Bronchial epithelial cell (primary cell): ENCODE measurements at regions not wholly inside any gene's neighbourhood (a gene's known extent, or its start where the extent isn't known, plus 50 kb on each side); places are given as distances from the start of the nearest gene placed in this dataset.

ENCODE experiments used
- DNase-seq: peaks from one replicate; pipeline ENCODE4 v3.0.0-alpha.2; 2010; ENCODE audit warnings: low read depth
- FAIRE-seq: peaks from 2 replicates; lab custom pipeline; 2011; peaks lifted over from hg19 to GRCh38; lab: Jason Lieb, UNC
- H3K27me3 ChIP-seq: 2 replicates; pipeline ENCODE4 v1.5.1; 2011; ENCODE audit warnings: low read length; ENCODE audit not compliant: control insufficient read depth, insufficient read depth
- H3K36me3 ChIP-seq: 2 replicates; pipeline ENCODE4 v1.5.1; 2011; ENCODE audit warnings: low read length; ENCODE audit not compliant: control insufficient read depth, insufficient read depth
- H3K4me3 ChIP-seq: 2 replicates; pipeline ENCODE4 v1.5.1; 2011; ENCODE audit warnings: mild to moderate bottlenecking, low read depth, low read length, control low read depth
- CTCF ChIP-seq: IDR thresholded peaks from 2 replicates; pipeline ENCODE4 v1.5.1; 2011; ENCODE audit warnings: mild to moderate bottlenecking, moderate library complexity, low read length, control low read depth, inconsistent platforms; ENCODE audit not compliant: insufficient read depth, severe bottlenecking

GRCh38 chr18:34357944-34358580 lies 133.3 kb upstream of the NOL4 start:
- Histone ChIP-seq H3K4me3 (no peak overlapping the region), H3K36me3 (no peaks in the 10 kb centered on the region)

DNA sequence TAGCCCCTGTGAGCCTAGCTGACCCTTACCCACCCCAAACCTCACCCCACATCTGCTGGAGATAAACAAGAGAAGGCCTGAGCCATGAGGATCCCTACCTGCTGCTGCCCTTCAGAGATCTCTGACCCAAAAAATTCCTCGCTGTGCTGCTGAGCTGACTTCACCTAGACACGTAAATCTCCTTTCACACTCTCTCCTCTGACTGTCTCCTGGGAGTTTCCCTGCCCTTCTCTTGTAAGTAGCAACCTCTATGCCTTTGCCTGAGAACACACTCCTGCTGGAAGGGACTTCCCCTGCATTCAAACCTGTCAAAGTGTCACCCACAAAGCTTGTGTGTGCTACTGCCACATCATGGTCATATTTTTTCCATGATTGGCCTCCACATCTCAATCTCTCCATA lies 134.2 kb upstream of the NOL4 start:
- Histone ChIP-seq H3K27me3 (no peaks in the 10 kb centered on the region), H3K4me3 (no peak overlapping the region), H3K36me3 (no peaks in the 10 kb centered on the region)
- FAIRE-seq, result peak; percentile 18
- no peak for TF ChIP-seq CTCF
- no peak for DNase-seq

More at GRCh38 chr18:34357944-34358580, 133.3 kb upstream of the NOL4 start:
- no peaks in the 10 kb centered on the region for H3K27me3 ChIP-seq
- TF ChIP-seq CTCF, result no peak
- DNase-seq (peak; percentile 76), FAIRE-seq (no peak)

- Histone ChIP-seq H3K36me3 (no peaks in the 10 kb centered on the region), H3K4me3 (no peak overlapping the region), H3K27me3 (no peaks in the 10 kb centered on the region)
- DNase-seq (no peak), FAIRE-seq (no peak)
- TF ChIP-seq CTCF, result no peak
Observed at GRCh38 chr18:34364699-34365098, 140.0 kb upstream of the NOL4 start.

DNA sequence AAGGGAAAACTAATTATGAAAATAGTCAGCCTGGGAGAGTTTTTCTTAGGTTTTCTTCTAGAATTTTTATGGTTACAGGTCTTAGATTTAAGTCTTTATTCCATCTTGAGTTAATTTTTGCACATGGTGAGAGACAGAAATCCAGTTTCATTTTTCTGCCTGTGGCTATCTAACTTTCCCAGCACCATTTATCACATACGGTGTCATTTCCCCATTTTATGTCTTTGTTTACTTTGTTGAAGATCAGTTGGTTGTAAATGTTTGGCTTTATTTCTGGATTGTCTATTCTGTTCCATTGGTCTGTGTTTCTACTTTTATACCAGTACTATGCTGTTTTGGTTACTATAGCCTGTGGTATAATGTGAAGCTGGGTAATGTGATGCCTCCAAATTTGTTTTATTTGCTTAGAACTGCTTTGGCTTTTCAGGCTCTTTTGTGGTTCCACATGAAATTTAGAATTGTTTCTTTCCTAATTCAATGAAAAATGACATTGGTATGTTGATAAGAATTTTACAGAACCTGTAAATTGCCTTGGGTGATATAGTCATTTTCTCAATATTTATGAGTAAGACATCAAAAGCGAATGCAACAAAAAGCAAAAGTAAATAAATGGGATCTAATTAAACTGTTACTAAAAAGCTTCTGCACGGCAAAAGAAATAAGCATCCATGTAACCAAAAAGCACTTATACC lies 146.1 kb upstream of the NOL4 start:
- no peaks in the 10 kb centered on the region for H3K27me3 ChIP-seq
- TF ChIP-seq CTCF, result no peak
- peak; percentile 57 for DNase-seq
- FAIRE-seq, result no peak
- no peaks in the 10 kb centered on the region for H3K36me3 ChIP-seq
- no peak overlapping the region for H3K4me3 ChIP-seq

DNA sequence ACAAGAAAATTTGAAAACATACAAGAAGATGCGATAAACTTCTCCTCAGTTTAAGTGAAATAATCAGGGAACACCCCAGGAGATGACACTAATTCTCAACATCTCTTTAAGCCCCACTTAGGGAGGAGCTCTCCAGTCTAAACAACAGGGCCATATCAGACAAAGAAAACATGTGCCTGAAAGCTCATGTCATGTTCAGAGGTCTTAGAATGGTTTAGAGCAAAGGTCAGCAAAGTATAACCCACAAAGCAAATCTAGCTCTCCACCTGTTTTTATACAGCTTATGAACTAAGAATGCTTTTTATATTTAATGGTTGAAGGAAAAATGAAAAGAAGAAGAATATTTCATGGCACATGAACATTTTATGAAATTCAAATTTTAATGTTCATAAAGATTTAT lies 155.6 kb upstream of the NOL4 start:
- H3K4me3 ChIP-seq, result no peak overlapping the region
- FAIRE-seq (no peak), DNase-seq (no peak)
- no peaks in the 10 kb centered on the region for H3K36me3 ChIP-seq
- no peaks in the 10 kb centered on the region for H3K27me3 ChIP-seq
- TF ChIP-seq CTCF, result no peak
